H9 (cell line): ENCODE measurements at regions not wholly inside any gene's neighbourhood (a gene's known extent, or its start where the extent isn't known, plus 50 kb on each side); places are given as distances from the start of the nearest gene placed in this dataset.

Experiments
- DNase-seq: peaks from one replicate; pipeline ENCODE4 v3.0.0-alpha.2; 2017
- H2AFZ ChIP-seq: one replicate; pipeline ENCODE4 v1.6.1; 2013; ENCODE audit warnings: mild to moderate bottlenecking, low read length, control low read depth, moderate library complexity
- H2AK5ac ChIP-seq: 2 replicates; pipeline ENCODE4 v1.6.1; 2013; ENCODE audit warnings: low read length, control low read depth, mixed read lengths; ENCODE audit not compliant: insufficient read length
- H2BK120ac ChIP-seq: one replicate; pipeline ENCODE4 v1.6.1; 2013; ENCODE audit warnings: low read depth, mild to moderate bottlenecking, low read length, control low read depth, inconsistent platforms; ENCODE audit not compliant: poor library complexity, severe bottlenecking
- H2BK12ac ChIP-seq: 2 replicates; pipeline ENCODE4 v1.6.1; 2013; ENCODE audit warnings: low read length, control low read depth, mixed read lengths, low read depth; ENCODE audit not compliant: insufficient read length
- H2BK15ac ChIP-seq: 2 replicates; pipeline ENCODE4 v1.6.1; 2013; ENCODE audit warnings: low read depth, low read length, control low read depth
- H2BK20ac ChIP-seq: one replicate; pipeline ENCODE4 v1.6.1; 2013; ENCODE audit warnings: low read depth, mild to moderate bottlenecking, low read length, control low read depth, inconsistent platforms; ENCODE audit not compliant: poor library complexity, severe bottlenecking
- H2BK5ac ChIP-seq: 2 replicates; pipeline ENCODE4 v1.6.1; 2013; ENCODE audit warnings: low read length, control low read depth, mixed read lengths; ENCODE audit not compliant: insufficient read length
- H3K14ac ChIP-seq: 2 replicates; pipeline ENCODE4 v1.6.1; 2013; ENCODE audit warnings: low read length, control low read depth; ENCODE audit not compliant: insufficient read depth
- H3K18ac ChIP-seq: 2 replicates; pipeline ENCODE4 v1.6.1; 2013; ENCODE audit warnings: low read depth, mild to moderate bottlenecking, mixed read lengths, low read length, control low read depth; ENCODE audit not compliant: insufficient read length
- H3K23ac ChIP-seq: 2 replicates; pipeline ENCODE4 v1.6.1; 2013; ENCODE audit warnings: low read length, control low read depth, mixed read lengths, low read depth; ENCODE audit not compliant: insufficient read length
- H3K23me2 ChIP-seq: 2 replicates; pipeline ENCODE4 v1.6.1; 2013; ENCODE audit warnings: low read depth, mild to moderate bottlenecking, mixed read lengths, low read length, control low read depth; ENCODE audit not compliant: insufficient read length, poor library complexity, severe bottlenecking
- H3K27ac ChIP-seq: 2 replicates; pipeline ENCODE4 v1.5.1; 2013; ENCODE audit warnings: low read length, control low read depth, mixed read lengths, low read depth; ENCODE audit not compliant: insufficient read length
- H3K27me3 ChIP-seq: 2 replicates; pipeline ENCODE4 v1.6.1; 2013; ENCODE audit warnings: low read length, control low read depth, inconsistent platforms; ENCODE audit not compliant: insufficient read depth
- H3K4ac ChIP-seq: 2 replicates; pipeline ENCODE4 v1.6.1; 2013; ENCODE audit warnings: low read depth, mild to moderate bottlenecking, control low read depth, inconsistent platforms, low read length, moderate library complexity
- H3K4me1 ChIP-seq: 2 replicates; pipeline ENCODE4 v1.6.1; 2013; ENCODE audit warnings: low read length, control low read depth, inconsistent platforms; ENCODE audit not compliant: insufficient read depth
- H3K4me2 ChIP-seq: 2 replicates; pipeline ENCODE4 v1.6.1; 2013; ENCODE audit warnings: low read length, control low read depth, mixed read lengths; ENCODE audit not compliant: insufficient read length, insufficient read depth
- H3K56ac ChIP-seq: 2 replicates; pipeline ENCODE4 v1.6.1; 2013; ENCODE audit warnings: low read depth, mild to moderate bottlenecking, mixed read lengths, low read length, control low read depth; ENCODE audit not compliant: insufficient read length
- H3K79me1 ChIP-seq: 2 replicates; pipeline ENCODE4 v1.6.1; 2013; ENCODE audit warnings: low read depth, mild to moderate bottlenecking, moderate library complexity, low read length, control low read depth, inconsistent platforms; ENCODE audit not compliant: insufficient read depth, poor library complexity, severe bottlenecking
- H3K79me2 ChIP-seq: 2 replicates; pipeline ENCODE4 v1.6.1; 2013; ENCODE audit warnings: low read length, control low read depth, inconsistent platforms; ENCODE audit not compliant: insufficient read depth
- H3K9ac ChIP-seq: 2 replicates; pipeline ENCODE4 v1.6.1; 2013; ENCODE audit warnings: low read length, control low read depth, mixed read lengths; ENCODE audit not compliant: insufficient read length; ENCODE audit errors: extremely low read depth
- H3K9me3 ChIP-seq: one replicate; pipeline ENCODE4 v1.6.1; 2013; ENCODE audit warnings: low read depth, low read length, inconsistent platforms; ENCODE audit not compliant: control insufficient read depth
- H3T11ph ChIP-seq: one replicate; pipeline ENCODE4 v1.6.1; 2013; ENCODE audit warnings: mild to moderate bottlenecking, low read length, control low read depth, inconsistent platforms
- H4K20me1 ChIP-seq: one replicate; pipeline ENCODE4 v1.6.1; 2013; ENCODE audit not compliant: control insufficient read depth, insufficient read length, insufficient read depth
- H4K5ac ChIP-seq: 2 replicates; pipeline ENCODE4 v1.6.1; 2013; ENCODE audit warnings: low read depth, mild to moderate bottlenecking, mixed read lengths, low read length, control low read depth; ENCODE audit not compliant: insufficient read length
- H4K8ac ChIP-seq: replicated peaks from 2 replicates; pipeline ENCODE4 v1.6.1; 2013; ENCODE audit warnings: low read length, control low read depth, mixed read lengths, low read depth; ENCODE audit not compliant: insufficient read length
- H4K91ac ChIP-seq: 2 replicates; pipeline ENCODE4 v1.6.1; 2013; ENCODE audit warnings: low read depth, mild to moderate bottlenecking, moderate library complexity, mixed read lengths, low read length, control low read depth; ENCODE audit not compliant: insufficient read length
- H3K27ac Mint-ChIP-seq, 3 experiments: 2 replicates in 2 of 3; 3 replicates in 1 of 3; pipeline ENCODE4 v1.8.0; 2020 to 2021; ENCODE audit warnings: mixed read lengths in 3 of 3, mild to moderate bottlenecking in 1 of 3, moderate library complexity in 1 of 3
- H3K27me3 Mint-ChIP-seq: 2 replicates; pipeline ENCODE4 v1.8.0; 2021; ENCODE audit warnings: low read depth, mild to moderate bottlenecking, moderate library complexity, mixed read lengths
- H3K36me3 Mint-ChIP-seq, 3 experiments: 2 replicates in 2 of 3; 3 replicates in 1 of 3; pipeline ENCODE4 v1.8.0; 2020 to 2021; ENCODE audit warnings: low read depth in 3 of 3, mixed read lengths in 3 of 3; ENCODE audit not compliant: insufficient read depth in 1 of 3
- H3K4me1 Mint-ChIP-seq, 2 experiments: 2 replicates each; pipeline ENCODE4 v1.8.0; 2020; ENCODE audit warnings: mixed read lengths in 2 of 2
- H3K4me3 Mint-ChIP-seq, 2 experiments: 2 replicates in 1 of 2; 3 replicates in 1 of 2; pipeline ENCODE4 v1.8.0; 2020 to 2021; ENCODE audit warnings: mild to moderate bottlenecking in 2 of 2, mixed read lengths in 2 of 2, moderate library complexity in 1 of 2
- H3K9me3 Mint-ChIP-seq, 2 experiments: 2 replicates in 1 of 2; 3 replicates in 1 of 2; pipeline ENCODE4 v1.8.0; 2020; ENCODE audit warnings: mild to moderate bottlenecking in 2 of 2, mixed read lengths in 2 of 2, moderate library complexity in 1 of 2
- WGBS: extraction: QIAGEN DNeasy Blood & Tissue Kit; methylation state at CpG from one replicate; pipeline ENCODE4 v1.1.7; 2013; ENCODE audit warnings: missing lambda C conversion rate, low lambda C conversion rate, mixed read lengths; ENCODE audit not compliant: insufficient read length; ENCODE audit errors: extremely low coverage; 5-methylcytosine and 5-hydroxymethylcytosine counted together
- TF ChIP-seq, protein P1 (sequence below): fragments of 200-600 bp; sonication (generic); conservative IDR thresholded peaks from 3 replicates; pipeline ENCODE4 v1.8.0; 2021; ENCODE audit warnings: antibody characterized with exemption, mild to moderate bottlenecking

DNA sequence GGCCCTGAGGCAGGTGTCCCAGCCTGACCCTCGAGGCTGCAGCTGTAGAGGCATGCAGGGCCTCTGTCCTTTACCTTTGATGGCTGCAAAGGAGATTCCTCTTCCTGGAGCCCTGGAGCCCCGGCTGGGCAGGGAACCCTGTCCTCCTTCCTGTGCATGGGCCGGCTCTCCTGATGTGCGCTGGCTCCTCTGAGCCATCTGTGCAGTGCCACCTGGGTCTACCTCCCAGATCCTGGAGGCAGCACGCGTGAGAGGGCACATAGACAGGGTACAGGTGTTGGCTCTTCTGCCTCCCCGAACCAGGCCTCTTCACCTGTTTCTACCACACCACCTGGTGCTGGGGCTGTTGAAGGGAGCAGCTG, 115.1 kb downstream of the BEGAIN start:
- Histone ChIP-seq H3K23ac (no peak overlapping the region), H4K91ac (no peak overlapping the region), H3K4me1 (no peaks in the 10 kb centered on the region), H2BK12ac (no peak overlapping the region), H3T11ph (no peak overlapping the region), H3K14ac (no peak overlapping the region), H2BK120ac (no peak overlapping the region), H4K8ac (no peak overlapping the region), H3K27me3 (no peaks in the 10 kb centered on the region), H2AK5ac (no peak overlapping the region), H3K56ac (no peak overlapping the region), H4K20me1 (no peaks in the 10 kb centered on the region), H3K23me2 (no peaks in the 10 kb centered on the region), H4K5ac (no peak overlapping the region), H3K9me3 (no peaks in the 10 kb centered on the region), H3K79me2 (no peaks in the 10 kb centered on the region), H3K27ac (no peak overlapping the region), H2BK15ac (no peak overlapping the region), H3K18ac (no peak overlapping the region), H3K4ac (no peak overlapping the region), H3K79me1 (no peaks in the 10 kb centered on the region), H2AFZ (no peak overlapping the region), H2BK20ac (no peak overlapping the region), H3K9ac (no peak overlapping the region), H2BK5ac (no peak overlapping the region), H3K4me2 (no peak overlapping the region)
- H3K36me3 Mint-ChIP-seq = peaks cover 0 to 2% (median 0%) of the 10 kb centered on the region in 3 experiments; a peak in 2 of 7 replicates
- no peak overlapping the region for H3K27ac Mint-ChIP-seq
- TF ChIP-seq, protein P1, sequence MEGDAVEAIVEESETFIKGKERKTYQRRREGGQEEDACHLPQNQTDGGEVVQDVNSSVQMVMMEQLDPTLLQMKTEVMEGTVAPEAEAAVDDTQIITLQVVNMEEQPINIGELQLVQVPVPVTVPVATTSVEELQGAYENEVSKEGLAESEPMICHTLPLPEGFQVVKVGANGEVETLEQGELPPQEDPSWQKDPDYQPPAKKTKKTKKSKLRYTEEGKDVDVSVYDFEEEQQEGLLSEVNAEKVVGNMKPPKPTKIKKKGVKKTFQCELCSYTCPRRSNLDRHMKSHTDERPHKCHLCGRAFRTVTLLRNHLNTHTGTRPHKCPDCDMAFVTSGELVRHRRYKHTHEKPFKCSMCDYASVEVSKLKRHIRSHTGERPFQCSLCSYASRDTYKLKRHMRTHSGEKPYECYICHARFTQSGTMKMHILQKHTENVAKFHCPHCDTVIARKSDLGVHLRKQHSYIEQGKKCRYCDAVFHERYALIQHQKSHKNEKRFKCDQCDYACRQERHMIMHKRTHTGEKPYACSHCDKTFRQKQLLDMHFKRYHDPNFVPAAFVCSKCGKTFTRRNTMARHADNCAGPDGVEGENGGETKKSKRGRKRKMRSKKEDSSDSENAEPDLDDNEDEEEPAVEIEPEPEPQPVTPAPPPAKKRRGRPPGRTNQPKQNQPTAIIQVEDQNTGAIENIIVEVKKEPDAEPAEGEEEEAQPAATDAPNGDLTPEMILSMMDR = no peak
- H3K4me3 Mint-ChIP-seq = no peak overlapping the region
- DNase-seq = no peak
- H3K4me1 Mint-ChIP-seq = peaks cover 6 to 18% of the 10 kb centered on the region in 2 experiments; a peak in 2 of 4 replicates
- H3K27me3 Mint-ChIP-seq = peaks cover 24% of the 10 kb centered on the region
- H3K9me3 Mint-ChIP-seq = no peaks in the 10 kb centered on the region; a peak in 1 of 5 replicates
- no CpG with 5 or more reads among the region's 7 CpGs for WGBS
